ENCODE measurements at regions not wholly inside any gene's neighbourhood (a gene's known extent, or its start where the extent isn't known, plus 50 kb on each side); places are given as distances from the start of the nearest gene placed in this dataset.
"Not testable (repeated sequence)": the region's sequence is repeated elsewhere in the genome, so short reads cannot be mapped to it uniquely, and the experiment has no call there.

- no peak for DNase-seq
Measured at GRCh38 chr7:26065652-26066051, 86.3 kb upstream of the NFE2L3 start.

GRCh38 chr7:26066736-26067135, 85.3 kb upstream of the NFE2L3 start:
- DNase-seq = no peak

DNA sequence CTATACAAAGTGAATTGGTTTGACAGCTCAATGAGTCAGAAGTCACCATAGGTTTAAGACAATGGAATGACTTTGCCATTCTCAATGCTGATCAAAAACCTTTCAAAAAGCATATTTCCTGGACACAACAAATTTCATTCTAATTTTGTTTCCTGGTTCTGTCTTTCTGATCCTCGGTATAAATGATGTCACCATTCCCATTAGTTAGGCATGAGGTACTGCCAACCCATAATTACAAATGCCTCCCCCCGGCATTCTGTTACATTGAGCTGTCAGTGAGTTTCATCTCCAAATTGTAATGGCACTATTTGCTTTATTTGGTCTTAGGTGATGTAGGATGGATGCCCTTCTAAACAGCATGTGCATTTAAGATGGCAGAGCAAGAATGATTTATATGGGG, 81.7 kb upstream of the NFE2L3 start:
- no peak for DNase-seq

DNA sequence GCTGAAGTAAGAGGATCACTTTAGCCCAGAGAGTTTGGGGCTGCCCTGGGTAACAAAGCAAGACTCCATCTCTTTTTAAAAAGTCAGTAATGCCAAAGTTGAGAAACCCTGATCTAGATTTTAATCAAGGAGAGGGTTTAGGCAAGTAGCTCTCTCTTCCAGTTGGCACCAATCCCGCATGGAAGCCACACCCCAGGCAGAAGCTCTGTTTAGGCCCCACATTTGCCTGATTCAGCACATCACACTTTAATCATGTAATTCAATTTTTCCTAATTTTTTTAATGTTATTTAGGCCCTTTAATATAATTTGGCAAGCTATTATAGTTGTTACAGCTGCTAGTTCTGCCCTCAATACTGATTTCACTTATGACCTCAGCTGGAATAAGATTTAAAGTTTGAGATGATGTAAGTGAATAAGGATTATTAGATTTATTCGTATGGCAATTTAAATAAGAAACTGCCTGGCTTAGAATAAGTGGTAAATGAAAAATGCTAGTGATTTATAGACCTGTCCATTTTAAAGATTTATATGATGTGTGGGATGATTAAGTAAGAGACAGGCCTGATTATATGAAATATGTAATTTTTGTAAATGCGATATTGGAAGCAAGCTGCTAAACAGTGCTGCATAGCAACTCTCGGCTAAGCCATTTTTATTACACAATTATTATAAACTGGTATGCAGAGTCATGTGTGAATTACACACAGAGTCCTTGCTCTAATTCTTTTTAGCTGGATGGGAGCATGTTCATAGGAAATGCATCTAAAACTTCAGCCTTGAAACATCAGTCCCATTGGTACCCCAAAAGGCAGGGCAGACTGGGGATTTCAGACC, 80.2 kb upstream of the NFE2L3 start:
- no peak for DNase-seq

DNA sequence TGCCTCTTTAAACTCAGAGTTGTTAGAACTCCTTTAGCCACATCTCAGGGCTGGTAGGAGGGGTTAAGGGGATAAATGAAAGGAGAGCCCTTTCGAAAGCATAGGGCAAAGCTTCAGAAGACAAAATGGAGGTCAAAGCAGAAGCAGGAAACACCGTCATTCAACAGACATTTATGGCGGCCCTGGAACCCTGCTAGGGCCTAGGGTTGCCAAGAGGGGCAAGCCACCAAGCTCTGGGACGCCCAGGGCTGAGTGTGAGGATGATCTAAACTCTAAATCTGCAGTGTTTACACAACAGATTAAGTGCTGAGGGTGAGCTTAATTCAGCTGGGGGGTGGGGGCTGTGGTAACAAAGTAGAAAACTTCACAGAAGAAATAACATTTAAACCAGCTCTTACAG, 79.0 kb upstream of the NFE2L3 start:
- DNase-seq = no peak

- DNase-seq = no peak
Measured at GRCh38 chr7:26074919-26075318, 77.1 kb upstream of the NFE2L3 start.

DNA sequence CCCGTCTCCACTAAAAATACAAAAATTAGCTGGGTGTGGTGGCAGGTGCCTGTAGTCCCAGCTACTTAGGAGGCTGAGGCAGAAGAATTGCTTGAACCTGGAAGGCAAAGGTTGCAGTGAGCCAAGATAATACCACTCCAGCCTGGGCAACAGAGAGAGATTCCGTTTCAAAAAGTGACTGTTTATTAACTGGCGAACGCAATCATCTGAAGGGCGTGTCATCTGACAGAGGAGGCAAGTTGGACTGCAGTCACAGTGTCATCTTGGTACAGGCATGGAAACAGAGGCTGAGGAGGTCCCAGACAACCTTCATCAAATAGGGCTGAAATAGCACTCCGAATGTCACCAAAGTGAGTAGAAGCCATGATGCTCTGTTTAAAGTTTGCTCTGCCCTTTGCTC, 75.3 kb upstream of the NFE2L3 start:
- no peak for DNase-seq

DNA sequence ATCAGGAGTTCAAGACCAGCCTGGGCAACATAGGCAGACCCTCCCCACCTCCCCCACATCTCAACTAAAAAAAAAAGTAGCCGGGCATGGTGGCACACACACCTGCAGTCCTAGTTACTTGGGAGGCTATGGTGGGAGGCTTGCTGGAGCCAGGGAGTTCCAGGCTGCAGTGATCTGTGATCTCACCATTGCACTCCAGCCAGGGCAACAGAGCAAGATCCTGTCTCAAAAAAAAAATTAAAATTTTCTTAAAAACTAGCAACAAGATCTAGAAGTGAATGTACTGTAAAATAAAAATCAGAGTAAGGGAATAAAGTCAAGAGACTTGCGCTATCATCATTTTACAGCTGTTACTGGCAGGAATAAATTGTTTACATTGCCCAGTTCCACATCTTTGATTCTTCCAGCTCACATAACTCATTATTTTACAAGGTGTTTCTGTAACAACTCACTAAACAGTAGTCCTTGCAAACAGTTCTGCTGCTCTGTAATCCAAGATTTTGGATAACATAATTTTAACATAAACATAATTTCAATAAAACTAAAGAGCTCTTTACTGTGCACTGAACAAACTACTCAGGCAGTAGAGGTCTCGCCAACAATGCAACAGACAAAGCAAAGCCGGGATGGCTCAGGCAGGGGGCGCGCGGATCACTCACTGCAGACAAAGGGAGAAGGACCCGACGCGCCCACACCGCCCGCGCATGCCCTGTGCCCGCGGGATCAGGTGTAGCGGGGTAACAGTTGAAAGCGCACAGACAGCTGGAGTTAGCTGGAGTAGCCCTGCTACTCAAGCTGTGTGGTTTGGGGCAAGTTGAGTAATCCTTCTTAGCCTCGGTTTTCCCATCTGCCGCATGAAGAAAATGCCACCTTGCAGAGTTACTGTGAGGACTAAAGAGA, 73.3 kb upstream of the NFE2L3 start:
- DNase-seq = peak; percentile 19

GRCh38 chr7:26081638-26082037, 70.4 kb upstream of the NFE2L3 start:
- DNase-seq = no peak

GRCh38 chr7:26083113-26083512, 68.9 kb upstream of the NFE2L3 start:
- no peak for DNase-seq

- DNase-seq = no peak
Measured at GRCh38 chr7:26084418-26084817, 67.6 kb upstream of the NFE2L3 start.

DNA sequence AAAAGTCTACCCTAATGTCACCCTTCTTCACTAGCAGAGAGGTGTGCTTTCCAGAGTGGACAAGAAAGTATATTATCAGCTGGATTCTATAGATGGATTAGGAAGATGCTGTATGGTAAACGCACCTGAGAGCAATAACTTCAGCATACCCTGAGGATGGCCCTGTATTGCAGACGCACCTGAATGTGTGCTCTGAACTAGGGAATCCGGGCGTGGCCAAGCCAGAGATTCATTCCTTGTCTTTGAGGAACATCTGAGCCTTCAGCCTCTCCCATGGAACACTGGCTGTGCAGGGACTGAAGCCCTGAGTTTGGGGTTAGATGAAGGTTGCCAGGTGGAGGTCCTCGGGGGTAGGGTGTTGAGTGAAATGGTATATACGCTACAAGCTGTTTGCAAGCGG, 66.2 kb upstream of the NFE2L3 start:
- no peak for DNase-seq

DNA sequence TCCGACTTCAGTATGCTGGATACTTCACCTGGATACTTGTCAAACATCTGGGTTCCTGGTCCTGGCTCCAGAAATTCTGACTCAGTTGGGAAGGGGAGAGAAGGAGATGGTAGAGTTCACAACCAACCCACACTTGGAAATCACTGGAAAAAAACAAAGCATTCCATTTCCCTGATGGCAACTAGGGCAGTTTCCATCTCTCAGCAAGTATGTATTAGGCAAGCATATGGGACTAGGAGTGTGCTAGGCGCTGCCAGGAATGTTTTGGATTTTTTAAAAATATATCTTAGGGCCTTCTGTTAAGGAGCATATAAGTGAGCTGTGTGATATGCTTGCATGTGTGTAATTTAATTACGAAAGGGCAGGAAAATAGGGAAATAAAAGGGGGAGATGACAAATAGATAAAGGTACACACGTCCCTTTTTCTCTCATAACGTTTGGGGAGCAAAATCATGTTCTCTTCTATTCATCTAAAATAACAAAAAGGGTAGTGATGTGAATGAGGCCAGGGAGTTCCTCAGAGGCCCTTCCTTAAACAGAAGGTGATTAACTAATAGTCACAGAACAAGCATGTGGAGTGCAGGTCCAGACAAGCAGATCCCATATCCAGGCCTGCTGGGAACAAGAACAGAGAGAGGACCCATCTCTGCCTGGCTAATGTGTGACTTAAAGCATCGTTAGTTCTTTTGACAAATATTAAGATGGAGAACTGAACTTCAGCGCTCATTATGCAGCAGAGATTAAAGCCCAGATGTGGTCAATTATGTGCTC, 64.5 kb upstream of the NFE2L3 start:
- no peak for DNase-seq

DNA sequence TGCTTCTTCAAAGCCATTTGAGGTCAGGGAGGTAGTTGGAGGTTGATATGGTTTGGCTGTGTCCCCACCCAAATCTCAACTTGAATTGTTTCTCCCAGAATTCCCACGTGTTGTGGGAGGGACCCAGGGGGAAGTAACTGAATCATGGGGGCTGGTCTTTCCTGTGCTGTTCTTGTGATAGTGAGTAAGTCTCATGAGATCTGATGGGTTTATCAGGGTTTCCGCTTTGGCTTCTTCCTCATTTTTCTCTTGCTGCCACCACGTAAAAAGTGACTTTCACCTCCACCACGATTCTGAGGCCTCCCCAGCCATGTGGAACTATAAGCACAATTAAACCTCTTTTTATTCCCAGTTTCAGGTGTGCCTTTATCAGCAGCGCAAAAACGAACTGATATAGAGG, 62.5 kb upstream of the NFE2L3 start:
- DNase-seq = not testable (repeated sequence)

GRCh38 chr7:26090927-26091519, 61.0 kb upstream of the NFE2L3 start:
- peak; percentile 59 for DNase-seq

DNA sequence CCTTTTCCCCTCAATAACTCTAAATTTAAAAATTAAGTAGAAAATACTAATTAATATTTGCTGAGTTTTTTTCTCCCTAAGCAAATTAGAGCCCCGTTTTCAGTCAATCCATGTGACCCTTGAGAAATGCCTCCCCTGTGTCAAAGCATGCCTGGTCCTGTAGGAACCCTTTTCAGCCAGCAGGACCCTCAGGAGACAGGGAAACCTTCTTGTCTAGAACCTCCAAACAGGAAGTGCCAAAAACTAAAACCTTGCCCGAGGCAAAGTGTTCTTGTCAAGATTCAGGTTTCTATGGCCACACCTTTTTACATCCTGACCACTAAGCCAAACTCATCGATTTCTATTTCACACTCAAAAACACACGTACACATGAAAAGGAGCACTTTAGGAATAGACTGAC, 60.1 kb upstream of the NFE2L3 start:
- no peak for DNase-seq

DNA sequence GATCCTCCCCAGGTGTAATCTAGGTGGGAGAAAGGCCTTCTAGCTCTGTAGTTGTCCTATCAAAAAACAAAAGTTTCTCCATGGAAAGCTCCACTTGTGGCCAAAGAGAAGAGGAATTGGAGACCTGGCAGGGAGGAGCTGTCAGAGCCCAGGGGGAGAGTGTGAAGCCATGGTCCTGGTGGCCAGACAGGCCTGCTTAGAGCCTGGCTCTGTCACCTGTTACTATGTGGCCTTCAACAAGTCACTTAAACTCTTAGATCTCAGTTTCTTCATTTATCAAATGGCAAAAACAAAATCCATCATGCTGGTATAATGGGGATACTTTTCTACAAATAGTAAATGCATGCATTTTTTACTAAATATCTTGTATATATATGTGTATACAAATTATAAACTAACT, 59.0 kb upstream of the NFE2L3 start:
- no peak for DNase-seq

DNA sequence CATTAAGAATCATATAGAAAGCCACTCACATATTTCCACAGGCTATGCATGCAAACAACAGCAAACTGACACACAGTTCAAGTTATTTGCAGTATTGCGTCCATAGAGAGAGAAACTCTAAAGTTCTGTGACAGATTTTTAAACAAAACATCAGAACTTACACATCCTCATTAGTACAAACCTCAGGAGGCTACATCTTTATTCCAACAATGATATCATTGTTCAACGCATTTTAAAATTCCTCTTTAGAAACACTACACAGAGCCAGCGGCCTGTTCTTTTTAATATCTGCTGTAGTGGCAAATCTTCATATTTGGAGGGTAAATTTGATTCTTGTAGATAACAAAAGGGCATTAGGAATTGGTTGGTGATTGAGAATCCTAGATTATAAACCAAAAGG, 55.9 kb upstream of the NFE2L3 start:
- DNase-seq = no peak

DNA sequence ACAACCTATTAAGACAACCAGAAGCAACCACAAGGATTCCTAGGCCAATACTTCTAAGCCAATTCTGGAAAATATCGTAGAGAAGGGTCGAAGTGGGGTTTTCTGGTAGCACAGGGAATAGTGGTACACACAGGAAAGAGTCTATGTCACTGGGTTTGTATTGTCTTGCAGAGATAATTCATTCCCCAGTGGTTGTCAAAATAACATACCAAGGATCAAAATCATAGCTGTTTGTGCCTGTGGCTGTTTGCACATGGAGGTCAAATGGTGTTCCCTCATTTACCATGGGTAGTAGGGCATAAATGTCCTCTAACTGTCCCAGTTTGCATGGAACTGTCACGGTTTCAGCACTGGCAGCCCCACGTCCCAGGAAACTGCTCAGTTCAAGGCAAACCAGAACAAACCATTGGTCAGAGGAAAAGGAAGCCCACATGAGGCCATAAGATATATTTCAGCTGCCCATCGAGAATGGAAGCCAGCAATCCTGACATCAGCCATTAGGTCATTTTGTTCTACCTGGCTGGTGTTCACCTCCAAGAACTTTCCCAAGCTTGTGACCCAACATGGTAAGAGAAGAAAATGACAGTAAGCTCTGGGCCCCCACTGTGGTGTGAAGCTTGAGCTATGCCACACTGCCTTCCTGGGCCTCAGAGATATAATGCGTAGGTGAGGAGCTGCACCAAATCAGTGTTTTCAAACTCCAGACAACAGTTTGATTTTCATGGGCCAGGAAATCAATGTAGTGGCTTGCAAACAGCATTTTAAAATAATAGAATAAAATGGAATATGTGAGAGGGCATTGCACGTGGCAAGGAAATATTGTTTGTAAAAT, 53.9 kb upstream of the NFE2L3 start:
- DNase-seq = no peak

DNA sequence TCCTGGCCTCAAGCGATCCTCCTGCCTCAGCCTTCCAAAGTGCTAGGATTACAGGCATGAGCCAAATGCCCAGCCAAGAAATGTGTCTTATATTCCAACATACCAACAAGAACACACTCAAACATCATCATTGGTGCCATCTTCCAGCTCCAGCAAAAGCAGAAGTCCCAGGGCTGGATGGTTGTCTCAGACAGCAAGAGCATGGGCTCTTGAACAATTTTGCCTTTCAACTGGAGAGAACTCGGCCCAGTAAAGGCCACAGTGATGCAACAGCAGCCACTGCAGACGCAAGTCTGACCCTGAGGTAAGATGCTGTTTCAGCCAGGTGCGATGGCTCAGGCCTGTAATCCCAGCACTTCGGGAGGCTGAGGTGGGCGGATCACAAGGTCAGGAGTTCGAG, 52.8 kb upstream of the NFE2L3 start:
- no peak for DNase-seq

Data from fibroblast of skin of scalp (primary cell).